ENCODE measurements at regions not wholly inside any gene's neighbourhood (a gene's known extent, or its start where the extent isn't known, plus 50 kb on each side); places are given as distances from the start of the nearest gene placed in this dataset.

DNA sequence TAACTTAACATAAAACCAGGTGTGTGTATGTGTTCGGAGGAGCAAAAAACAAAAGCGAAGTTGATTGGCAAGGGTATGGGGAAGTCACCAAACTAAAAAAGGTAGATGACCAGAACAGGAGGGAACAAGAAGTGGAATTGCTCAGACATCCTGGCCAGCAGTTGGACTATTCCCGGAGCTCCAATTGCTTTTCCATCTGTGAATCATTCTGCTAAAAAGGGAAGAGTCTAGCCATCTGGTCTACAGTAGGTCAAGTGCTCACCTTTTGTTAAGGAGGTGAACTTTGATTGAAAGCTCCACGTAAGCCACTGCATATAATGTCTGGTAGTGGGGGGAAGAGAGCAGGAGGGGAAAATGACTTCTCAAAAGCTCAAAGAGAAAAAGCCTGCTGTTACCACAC, 50.0 kb upstream of the BET1 start:
- Histone ChIP-seq H3K27me3 (ENCODE audit: control insufficient read depth, insufficient read depth, low read length, poor library complexity, severe bottlenecking) (no peaks in the 10 kb centered on the region), H3K9me3 (ENCODE audit: control insufficient read depth, low read length) (no peaks in the 10 kb centered on the region), H3K27ac (ENCODE audit: insufficient read depth, low read depth, low read length, poor library complexity, severe bottlenecking) (no peak overlapping the region), H3K36me3 (ENCODE audit: control insufficient read depth, insufficient read depth, low read length) (no peaks in the 10 kb centered on the region), H3K4me3 (ENCODE audit: insufficient read depth, low read depth, low read length) (no peak overlapping the region), H3K4me1 (ENCODE audit: control insufficient read depth, insufficient read depth, low read length) (no peaks in the 10 kb centered on the region)
- WGBS, 2 experiments: 67% methylated on average over 4 of the region's 4 CpGs

DNA sequence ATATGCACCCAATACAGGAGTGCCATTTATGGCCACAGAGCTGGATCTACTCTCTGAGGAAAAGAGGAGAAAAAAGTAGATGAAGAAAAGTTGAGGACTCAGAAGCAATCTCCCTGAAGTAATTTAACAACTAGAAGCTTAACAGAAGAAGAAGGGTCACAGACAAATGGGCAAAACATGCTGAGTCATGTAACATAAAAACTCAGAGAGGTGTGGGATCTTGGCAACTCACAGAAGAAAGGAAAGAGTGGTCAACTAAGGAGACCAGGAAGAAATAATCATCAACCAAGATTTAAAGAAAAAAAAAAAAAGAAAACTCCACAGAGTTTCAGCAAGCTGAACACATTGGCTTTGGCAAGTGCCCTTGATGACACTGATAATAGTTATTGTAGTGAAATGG, 51.8 kb upstream of the BET1 start:
- Histone ChIP-seq H3K4me3 (ENCODE audit: insufficient read depth, low read depth, low read length) (no peak overlapping the region), H3K27me3 (ENCODE audit: control insufficient read depth, insufficient read depth, low read length, poor library complexity, severe bottlenecking) (no peaks in the 10 kb centered on the region), H3K9me3 (ENCODE audit: control insufficient read depth, low read length) (no peaks in the 10 kb centered on the region), H3K27ac (ENCODE audit: insufficient read depth, low read depth, low read length, poor library complexity, severe bottlenecking) (no peak overlapping the region), H3K4me1 (ENCODE audit: control insufficient read depth, insufficient read depth, low read length) (no peaks in the 10 kb centered on the region), H3K36me3 (ENCODE audit: control insufficient read depth, insufficient read depth, low read length) (no peaks in the 10 kb centered on the region)

DNA sequence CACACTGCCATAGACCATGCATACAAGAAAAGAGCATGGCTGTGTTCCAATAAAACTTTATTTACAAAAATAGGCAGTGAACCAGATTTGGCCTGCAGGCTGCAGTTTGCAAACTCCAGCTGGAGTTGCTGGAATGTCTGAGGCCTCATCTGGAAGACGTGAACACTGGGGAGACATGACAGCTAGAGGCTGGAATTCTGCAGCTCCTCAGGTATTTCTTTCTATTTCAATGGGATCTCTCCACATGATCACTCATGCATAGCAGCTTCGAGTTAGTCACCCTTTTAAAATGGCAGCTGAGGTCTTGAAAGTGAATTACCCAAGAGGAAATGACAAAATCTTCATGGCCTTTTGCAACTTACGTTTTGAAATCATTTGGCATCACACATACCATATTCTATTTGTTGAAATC, 52.6 kb upstream of the BET1 start:
- H3K4me3 ChIP-seq (ENCODE audit: insufficient read depth, low read depth, low read length): no peak overlapping the region
- no peaks in the 10 kb centered on the region for H3K27me3 ChIP-seq (ENCODE audit: control insufficient read depth, insufficient read depth, low read length, poor library complexity, severe bottlenecking)
- H3K9me3 ChIP-seq (ENCODE audit: control insufficient read depth, low read length): no peaks in the 10 kb centered on the region
- no peaks in the 10 kb centered on the region for H3K4me1 ChIP-seq (ENCODE audit: control insufficient read depth, insufficient read depth, low read length)
- H3K27ac ChIP-seq (ENCODE audit: insufficient read depth, low read depth, low read length, poor library complexity, severe bottlenecking): no peak overlapping the region
- no peaks in the 10 kb centered on the region for H3K36me3 ChIP-seq (ENCODE audit: control insufficient read depth, insufficient read depth, low read length)
- WGBS, 2 experiments: 43 to 50% methylated on average over 3 of the region's 3 CpGs

DNA sequence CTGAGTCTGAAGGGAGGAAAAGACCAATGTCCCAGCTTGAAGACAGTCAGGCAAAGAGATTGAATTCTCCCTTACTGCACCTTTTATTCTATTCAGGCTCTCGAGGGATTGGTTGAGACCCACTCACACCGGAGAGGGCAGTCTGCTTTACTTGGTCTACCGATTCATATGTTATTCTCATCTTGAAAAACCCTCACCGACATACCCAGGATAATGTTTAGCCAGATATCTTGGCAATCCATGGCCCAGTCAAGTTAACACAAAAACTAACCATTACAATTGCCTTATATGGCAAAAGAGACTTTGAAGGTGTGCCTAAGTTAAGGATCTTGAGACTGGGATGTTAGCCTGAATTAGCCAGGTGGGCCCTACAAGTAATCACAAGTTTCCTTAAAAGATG, 53.8 kb upstream of the BET1 start:
- no peak overlapping the region for H3K4me3 ChIP-seq (ENCODE audit: insufficient read depth, low read depth, low read length)

DNA sequence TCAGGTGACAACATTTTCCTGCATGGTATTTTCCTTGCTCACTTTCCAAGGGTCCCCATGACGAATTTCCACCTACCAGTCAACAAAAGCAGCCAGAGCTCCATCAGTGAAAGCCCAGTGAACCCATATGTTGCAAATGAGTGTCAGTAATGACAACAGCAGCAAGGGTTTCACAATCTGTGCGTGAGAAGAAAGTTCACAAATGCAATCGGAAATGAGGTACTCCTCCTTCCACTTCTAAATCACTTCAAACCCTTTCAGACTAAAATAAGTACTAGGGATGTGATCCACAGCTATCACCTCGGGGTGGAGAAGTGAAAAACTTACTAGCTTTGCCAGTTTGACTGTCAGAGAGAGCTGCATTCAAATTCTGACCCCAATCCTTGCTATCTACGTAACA, 55.6 kb upstream of the BET1 start:
- Histone ChIP-seq H3K27ac (ENCODE audit: insufficient read depth, low read depth, low read length, poor library complexity, severe bottlenecking) (no peak overlapping the region), H3K27me3 (ENCODE audit: control insufficient read depth, insufficient read depth, low read length, poor library complexity, severe bottlenecking) (no peaks in the 10 kb centered on the region), H3K4me3 (ENCODE audit: insufficient read depth, low read depth, low read length) (no peak overlapping the region), H3K36me3 (ENCODE audit: control insufficient read depth, insufficient read depth, low read length) (no peaks in the 10 kb centered on the region), H3K9me3 (ENCODE audit: control insufficient read depth, low read length) (no peaks in the 10 kb centered on the region), H3K4me1 (ENCODE audit: control insufficient read depth, insufficient read depth, low read length) (no peaks in the 10 kb centered on the region)
- WGBS, 2 experiments: 84 to 85% methylated on average over 5 of the region's 5 CpGs

More for the DNA sequence above, 53.8 kb upstream of the BET1 start:
- H3K9me3 ChIP-seq (ENCODE audit: control insufficient read depth, low read length): no peaks in the 10 kb centered on the region
- H3K27me3 ChIP-seq (ENCODE audit: control insufficient read depth, insufficient read depth, low read length, poor library complexity, severe bottlenecking): no peaks in the 10 kb centered on the region
- no peak overlapping the region for H3K27ac ChIP-seq (ENCODE audit: insufficient read depth, low read depth, low read length, poor library complexity, severe bottlenecking)
- no peaks in the 10 kb centered on the region for H3K4me1 ChIP-seq (ENCODE audit: control insufficient read depth, insufficient read depth, low read length)
- H3K36me3 ChIP-seq (ENCODE audit: control insufficient read depth, insufficient read depth, low read length): no peaks in the 10 kb centered on the region
- WGBS, 2 experiments: 91 to 93% methylated on average over 4 of the region's 4 CpGs

DNA sequence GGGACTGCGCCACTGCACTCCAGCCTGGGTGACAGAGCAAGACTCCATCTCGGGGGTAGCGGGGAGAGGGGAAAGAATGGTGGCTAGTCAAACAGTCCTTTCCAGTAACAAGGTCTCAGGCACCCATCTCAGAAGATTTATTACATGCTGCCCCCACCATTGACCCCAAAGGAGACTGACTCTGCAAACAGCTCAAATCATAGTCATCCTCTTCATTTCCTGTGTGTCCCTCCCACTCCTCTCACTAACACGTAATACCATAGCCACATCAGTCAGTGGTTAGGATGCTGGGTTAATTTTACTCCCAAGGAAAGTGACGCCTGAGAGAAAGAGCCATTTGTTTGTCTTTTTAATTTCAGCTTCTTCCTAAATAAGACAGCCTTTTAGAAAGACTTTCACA, 56.6 kb upstream of the BET1 start:
- H3K27me3 ChIP-seq (ENCODE audit: control insufficient read depth, insufficient read depth, low read length, poor library complexity, severe bottlenecking): no peaks in the 10 kb centered on the region
- WGBS, 2 experiments: 84 to 96% methylated on average over 4 to 5 of the region's 5 CpGs
- H3K4me1 ChIP-seq (ENCODE audit: control insufficient read depth, insufficient read depth, low read length): no peaks in the 10 kb centered on the region
- H3K9me3 ChIP-seq (ENCODE audit: control insufficient read depth, low read length): no peaks in the 10 kb centered on the region
- no peak overlapping the region for H3K4me3 ChIP-seq (ENCODE audit: insufficient read depth, low read depth, low read length)
- H3K27ac ChIP-seq (ENCODE audit: insufficient read depth, low read depth, low read length, poor library complexity, severe bottlenecking): no peak overlapping the region
- no peaks in the 10 kb centered on the region for H3K36me3 ChIP-seq (ENCODE audit: control insufficient read depth, insufficient read depth, low read length)

DNA sequence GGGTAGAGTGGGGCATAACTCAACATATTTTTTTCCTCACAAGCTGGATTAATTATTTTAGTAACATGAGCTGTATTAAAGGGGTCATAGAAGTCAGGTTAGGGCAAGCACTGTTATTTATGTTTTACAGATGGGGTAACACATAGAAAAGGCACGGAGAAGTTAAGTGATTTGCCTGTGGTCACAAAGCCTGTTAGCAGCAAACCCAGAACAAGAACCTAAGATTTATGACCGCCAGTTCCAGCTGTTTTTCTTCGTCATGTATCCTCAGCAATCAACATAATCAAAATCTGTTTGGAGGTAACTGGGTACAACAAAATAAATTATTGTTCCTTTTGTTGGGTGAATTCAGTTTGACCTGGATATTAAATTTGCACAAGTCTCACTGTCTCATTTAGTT, 57.2 kb upstream of the BET1 start:
- Histone ChIP-seq H3K36me3 (ENCODE audit: control insufficient read depth, insufficient read depth, low read length) (no peaks in the 10 kb centered on the region), H3K27me3 (ENCODE audit: control insufficient read depth, insufficient read depth, low read length, poor library complexity, severe bottlenecking) (no peaks in the 10 kb centered on the region), H3K9me3 (ENCODE audit: control insufficient read depth, low read length) (no peaks in the 10 kb centered on the region), H3K27ac (ENCODE audit: insufficient read depth, low read depth, low read length, poor library complexity, severe bottlenecking) (no peak overlapping the region), H3K4me3 (ENCODE audit: insufficient read depth, low read depth, low read length) (no peak overlapping the region), H3K4me1 (ENCODE audit: control insufficient read depth, insufficient read depth, low read length) (no peaks in the 10 kb centered on the region)
- 87 to 93% methylated on average over 3 of the region's 3 CpGs for WGBS, 2 experiments

DNA sequence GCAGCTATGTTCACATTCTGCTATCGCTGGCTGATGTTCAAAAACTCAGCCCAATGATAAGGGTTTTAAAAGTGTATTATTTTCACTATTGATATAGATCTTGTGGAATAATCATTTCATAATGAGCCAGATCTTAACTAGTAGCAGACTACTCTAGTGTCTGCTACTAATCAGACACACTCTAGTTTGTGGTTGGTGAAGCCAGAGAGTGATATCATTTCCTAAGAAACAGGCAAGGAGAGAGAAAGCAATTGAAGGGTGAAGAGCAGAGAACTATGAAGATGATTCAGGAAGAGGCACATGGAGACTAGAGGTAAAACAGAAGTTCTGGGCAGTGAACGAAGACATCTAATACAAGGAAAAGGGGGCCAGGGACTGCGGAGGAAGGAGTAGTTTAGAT, 58.2 kb upstream of the BET1 start:
- Histone ChIP-seq H3K9me3 (ENCODE audit: control insufficient read depth, low read length) (no peaks in the 10 kb centered on the region), H3K4me3 (ENCODE audit: insufficient read depth, low read depth, low read length) (no peak overlapping the region), H3K4me1 (ENCODE audit: control insufficient read depth, insufficient read depth, low read length) (no peaks in the 10 kb centered on the region), H3K27ac (ENCODE audit: insufficient read depth, low read depth, low read length, poor library complexity, severe bottlenecking) (no peak overlapping the region), H3K27me3 (ENCODE audit: control insufficient read depth, insufficient read depth, low read length, poor library complexity, severe bottlenecking) (no peaks in the 10 kb centered on the region), H3K36me3 (ENCODE audit: control insufficient read depth, insufficient read depth, low read length) (no peaks in the 10 kb centered on the region)
- WGBS, 2 experiments: 88 to 100% methylated on average over 1 to 2 of the region's 3 CpGs

DNA sequence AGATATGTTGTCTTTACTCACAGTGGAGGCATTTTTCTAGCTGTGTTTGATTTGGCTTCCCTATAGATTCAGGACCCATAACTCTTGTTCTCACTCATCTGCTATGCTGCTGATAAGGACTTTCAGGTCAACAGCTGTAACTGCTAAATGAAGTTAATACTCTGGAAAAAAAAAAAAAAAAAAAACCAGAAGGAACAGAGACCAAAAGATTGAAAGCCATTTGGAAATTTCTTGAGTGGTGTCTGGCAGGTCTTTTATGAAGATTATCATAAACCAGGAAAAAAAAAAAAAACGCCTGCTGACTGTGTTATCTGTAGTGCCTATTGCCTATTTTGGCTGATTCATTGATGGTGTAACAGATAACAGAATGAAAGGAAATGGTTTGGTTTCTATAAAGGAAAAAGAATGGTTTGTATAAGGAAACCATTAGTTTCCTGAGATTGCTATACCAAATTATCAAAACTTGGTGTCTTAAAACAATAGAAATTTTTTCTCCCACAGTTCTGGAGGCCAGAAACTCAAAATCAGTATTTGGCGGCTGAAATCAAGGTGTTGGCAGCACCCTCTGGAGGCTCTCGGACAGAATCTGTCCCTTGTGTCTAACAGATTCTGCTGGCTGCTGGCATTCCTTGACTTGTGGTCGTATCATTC, 60.5 kb upstream of the BET1 start:
- H3K36me3 ChIP-seq (ENCODE audit: control insufficient read depth, insufficient read depth, low read length): no peaks in the 10 kb centered on the region
- no peaks in the 10 kb centered on the region for H3K27me3 ChIP-seq (ENCODE audit: control insufficient read depth, insufficient read depth, low read length, poor library complexity, severe bottlenecking)
- no peak overlapping the region for H3K4me3 ChIP-seq (ENCODE audit: insufficient read depth, low read depth, low read length)
- no peaks in the 10 kb centered on the region for H3K9me3 ChIP-seq (ENCODE audit: control insufficient read depth, low read length)
- H3K4me1 ChIP-seq (ENCODE audit: control insufficient read depth, insufficient read depth, low read length): no peaks in the 10 kb centered on the region
- H3K27ac ChIP-seq (ENCODE audit: insufficient read depth, low read depth, low read length, poor library complexity, severe bottlenecking): no peak overlapping the region
- WGBS, 2 experiments: 86 to 91% methylated on average over 4 of the region's 4 CpGs

DNA sequence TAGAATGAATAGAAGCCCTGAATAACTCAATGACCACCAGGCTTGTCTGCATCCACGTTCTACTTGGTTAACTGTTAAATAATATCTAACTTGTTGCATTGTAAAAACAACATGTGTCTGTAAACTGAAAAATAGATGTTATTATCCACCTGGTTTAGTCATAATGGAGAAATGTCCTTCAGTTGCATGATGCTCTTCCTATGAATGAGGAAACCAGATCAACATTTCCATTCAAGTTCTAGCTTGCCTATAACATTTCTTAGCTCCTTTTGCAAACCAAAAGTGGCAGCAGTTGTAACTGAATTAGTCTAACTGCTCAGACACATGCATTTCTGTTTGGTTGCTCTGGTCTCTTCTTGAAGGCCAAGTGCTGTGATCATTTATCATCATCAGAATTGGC, 62.9 kb upstream of the BET1 start:
- Histone ChIP-seq H3K4me1 (ENCODE audit: control insufficient read depth, insufficient read depth, low read length) (no peaks in the 10 kb centered on the region), H3K9me3 (ENCODE audit: control insufficient read depth, low read length) (no peaks in the 10 kb centered on the region), H3K36me3 (ENCODE audit: control insufficient read depth, insufficient read depth, low read length) (no peaks in the 10 kb centered on the region), H3K27me3 (ENCODE audit: control insufficient read depth, insufficient read depth, low read length, poor library complexity, severe bottlenecking) (no peaks in the 10 kb centered on the region), H3K27ac (ENCODE audit: insufficient read depth, low read depth, low read length, poor library complexity, severe bottlenecking) (no peak overlapping the region), H3K4me3 (ENCODE audit: insufficient read depth, low read depth, low read length) (no peak overlapping the region)
- 80 to 88% methylated on average over 1 of the region's 1 CpG for WGBS, 2 experiments

DNA sequence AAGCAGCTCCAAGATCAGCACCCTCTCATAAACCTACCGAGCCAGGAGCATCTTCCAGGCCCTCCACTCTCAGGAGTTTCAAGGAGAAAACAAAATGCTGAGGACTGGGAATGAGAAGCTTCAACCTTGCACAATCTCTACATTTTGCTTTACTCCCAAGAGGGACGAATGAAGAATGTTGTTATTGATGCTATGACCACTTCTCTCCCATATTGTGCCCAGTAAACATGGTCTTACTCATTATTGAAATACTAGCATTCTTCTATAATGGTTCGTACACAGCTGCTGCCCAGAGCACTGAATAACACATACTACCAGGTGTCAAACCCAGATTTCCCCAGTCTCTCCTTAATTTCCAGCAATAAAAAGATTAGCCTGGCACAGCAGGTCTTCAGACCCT, 63.4 kb upstream of the BET1 start:
- Histone ChIP-seq H3K27ac (ENCODE audit: insufficient read depth, low read depth, low read length, poor library complexity, severe bottlenecking) (no peak overlapping the region), H3K27me3 (ENCODE audit: control insufficient read depth, insufficient read depth, low read length, poor library complexity, severe bottlenecking) (no peaks in the 10 kb centered on the region), H3K9me3 (ENCODE audit: control insufficient read depth, low read length) (no peaks in the 10 kb centered on the region), H3K36me3 (ENCODE audit: control insufficient read depth, insufficient read depth, low read length) (no peaks in the 10 kb centered on the region), H3K4me1 (ENCODE audit: control insufficient read depth, insufficient read depth, low read length) (no peaks in the 10 kb centered on the region), H3K4me3 (ENCODE audit: insufficient read depth, low read depth, low read length) (no peak overlapping the region)
- 82 to 92% methylated on average over 3 of the region's 3 CpGs for WGBS, 2 experiments

Measured in ectodermal cell (in vitro differentiated cells).